ENCODE measurements at regions not wholly inside any gene's neighbourhood (a gene's known extent, or its start where the extent isn't known, plus 50 kb on each side); places are given as distances from the start of the nearest gene placed in this dataset.
A peak's percentile ranks its signal among the peaks of the same experiment; 100 is the strongest.

DNA sequence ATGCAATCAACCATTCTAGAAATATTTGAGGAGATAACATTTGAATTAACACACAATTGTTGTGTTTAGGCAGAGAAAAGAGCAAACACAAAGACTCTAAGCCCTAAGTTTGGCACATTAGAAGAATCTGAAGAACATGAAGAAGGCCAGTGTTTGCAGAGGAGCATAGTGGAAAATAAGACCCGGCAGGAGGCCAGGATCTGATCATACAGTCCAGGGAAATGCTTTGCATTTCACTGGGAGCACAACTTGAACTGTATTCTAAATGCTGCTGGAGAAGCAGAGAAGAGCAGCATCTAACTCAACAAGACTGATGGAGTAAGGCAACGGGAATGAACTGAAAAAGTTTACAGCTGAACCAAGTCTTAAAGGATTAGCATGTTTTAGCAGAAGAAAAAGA lies 463.4 kb downstream of the ZNF608 start:
- 0% methylated on average over 2 of the region's 2 CpGs for WGBS (ENCODE audit: low lambda C conversion rate)
- H3K9me3 ChIP-seq (ENCODE audit: low read length): no peaks in the 10 kb centered on the region
- ATAC-seq (no peak), FAIRE-seq (no peak), DNase-seq (ENCODE audit: low spot score) (no peak)
- no peak overlapping the region for H2AFZ ChIP-seq (ENCODE audit: low read length)
- H3K27me3 ChIP-seq (ENCODE audit: control insufficient read depth in 1 of 2, insufficient read depth in 2 of 2, low read length in 2 of 2): no peaks in the 10 kb centered on the region
- no peak overlapping the region for H3K4me2 ChIP-seq (ENCODE audit: low read depth, low read length)
- peaks cover 19% of the 10 kb centered on the region for H3K4me1 ChIP-seq (ENCODE audit: insufficient read depth, low read length)
- BruUV-seq (replicated peaks): no TSS peak
- H4K20me1 ChIP-seq (ENCODE audit: insufficient read depth, low read length): no peaks in the 10 kb centered on the region
- no peaks in the 10 kb centered on the region for H3K79me2 ChIP-seq (ENCODE audit: insufficient read depth, low read length)
- POLR2A ChIA-PET: no interaction called here
- no peak for TF ChIP-seq ARNT (IDR thresholded peaks at IDR 0.05)
- no peak for TF ChIP-seq MATR3 (CRISPR knock-in tag; IDR thresholded peaks at IDR 0.05)
- TF ChIP-seq, protein P1, sequence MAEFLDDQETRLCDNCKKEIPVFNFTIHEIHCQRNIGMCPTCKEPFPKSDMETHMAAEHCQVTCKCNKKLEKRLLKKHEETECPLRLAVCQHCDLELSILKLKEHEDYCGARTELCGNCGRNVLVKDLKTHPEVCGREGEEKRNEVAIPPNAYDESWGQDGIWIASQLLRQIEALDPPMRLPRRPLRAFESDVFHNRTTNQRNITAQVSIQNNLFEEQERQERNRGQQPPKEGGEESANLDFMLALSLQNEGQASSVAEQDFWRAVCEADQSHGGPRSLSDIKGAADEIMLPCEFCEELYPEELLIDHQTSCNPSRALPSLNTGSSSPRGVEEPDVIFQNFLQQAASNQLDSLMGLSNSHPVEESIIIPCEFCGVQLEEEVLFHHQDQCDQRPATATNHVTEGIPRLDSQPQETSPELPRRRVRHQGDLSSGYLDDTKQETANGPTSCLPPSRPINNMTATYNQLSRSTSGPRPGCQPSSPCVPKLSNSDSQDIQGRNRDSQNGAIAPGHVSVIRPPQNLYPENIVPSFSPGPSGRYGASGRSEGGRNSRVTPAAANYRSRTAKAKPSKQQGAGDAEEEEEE (CRISPR knock-in tag; IDR thresholded peaks at IDR 0.05; ENCODE audit: borderline replicate concordance): no peak
- TF ChIP-seq BCLAF1 (IDR thresholded peaks at IDR 0.05): no peak
- no peak overlapping the region for H3K9ac ChIP-seq (ENCODE audit: insufficient read depth, low read depth, low read length)
- no peak overlapping the region for H3K4me3 ChIP-seq (replicated peaks in 1 of 3; ENCODE audit: insufficient read depth in 1 of 3, low read depth in 2 of 3, low read length in 3 of 3)
- intact Hi-C loops (cut with micrococcal nuclease; ENCODE audit: unreplicated experiment): no loop called here
- CTCF ChIA-PET (ENCODE audit: low intra/inter-chr PET ratio, low total read pairs): no interaction called here
- no peak overlapping the region for H3K27ac ChIP-seq (ENCODE audit: extremely low read length, insufficient read depth, low read length)
- in situ Hi-C loops (cut with HindIII; ENCODE audit: extremely low pct_ligation_motif_present, low pct_unique_long_range_greater_than_20kb): loop anchor here (25.0 kb wide), 1 partner anchor 379 kb away; no protein-coding TSS in a partner anchor
- H3K36me3 ChIP-seq (replicated peaks in 1 of 2; ENCODE audit: control insufficient read depth in 1 of 2, insufficient read depth in 2 of 2, low read length in 2 of 2): no peaks in the 10 kb centered on the region

GRCh38 chr5:124280079-124280478 lies 466.4 kb downstream of the ZNF608 start:
- H3K9me3 ChIP-seq (ENCODE audit: low read length): no peaks in the 10 kb centered on the region
- no peaks in the 10 kb centered on the region for H3K27me3 ChIP-seq (ENCODE audit: control insufficient read depth in 1 of 2, insufficient read depth in 2 of 2, low read length in 2 of 2)
- no peaks in the 10 kb centered on the region for H4K20me1 ChIP-seq (ENCODE audit: insufficient read depth, low read length)
- CTCF ChIA-PET (ENCODE audit: low intra/inter-chr PET ratio, low total read pairs): no interaction called here
- no peak for ATAC-seq
- no peaks in the 10 kb centered on the region for H3K79me2 ChIP-seq (ENCODE audit: insufficient read depth, low read length)
- intact Hi-C loops (cut with micrococcal nuclease; ENCODE audit: unreplicated experiment): no loop called here
- BruUV-seq (replicated peaks): no TSS peak
- H3K36me3 ChIP-seq (replicated peaks in 1 of 2; ENCODE audit: control insufficient read depth in 1 of 2, insufficient read depth in 2 of 2, low read length in 2 of 2): no peaks in the 10 kb centered on the region
- H2AFZ ChIP-seq (ENCODE audit: low read length): no peak overlapping the region
- H3K4me3 ChIP-seq (replicated peaks in 1 of 3; ENCODE audit: insufficient read depth in 1 of 3, low read depth in 2 of 3, low read length in 3 of 3): no peak overlapping the region
- peaks cover 1% of the 10 kb centered on the region for H3K4me1 ChIP-seq (ENCODE audit: insufficient read depth, low read length)
- TF ChIP-seq SIN3B (IDR thresholded peaks at IDR 0.05; ENCODE audit: low read length) (no peak), MAFK (conservative IDR thresholded peaks at IDR 0.05 in 1 of 2, IDR thresholded peaks at IDR 0.05 in 1 of 2; ENCODE audit: low read length in 2 of 2) (peak in 1 of 2 experiments; percentile 6; a peak in 1 of 4 replicates), TEAD2 (CRISPR knock-in tag; IDR thresholded peaks at IDR 0.05) (no peak)
- H3K4me2 ChIP-seq (ENCODE audit: low read depth, low read length): no peak overlapping the region
- no peak overlapping the region for H3K27ac ChIP-seq (ENCODE audit: extremely low read length, insufficient read depth, low read length)
- no peak overlapping the region for H3K9ac ChIP-seq (ENCODE audit: insufficient read depth, low read depth, low read length)
- WGBS (ENCODE audit: low lambda C conversion rate): 54% methylated on average over 4 of the region's 4 CpGs
- no peak for FAIRE-seq
- no peak for DNase-seq (ENCODE audit: low spot score)
- POLR2A ChIA-PET: no interaction called here
- in situ Hi-C loops (cut with HindIII; ENCODE audit: extremely low pct_ligation_motif_present, low pct_unique_long_range_greater_than_20kb): loop anchor here (25.0 kb wide), 1 partner anchor 382 kb away; no protein-coding TSS in a partner anchor
